ENCODE measurements at regions not wholly inside any gene's neighbourhood (a gene's known extent, or its start where the extent isn't known, plus 50 kb on each side); places are given as distances from the start of the nearest gene placed in this dataset.

DNA sequence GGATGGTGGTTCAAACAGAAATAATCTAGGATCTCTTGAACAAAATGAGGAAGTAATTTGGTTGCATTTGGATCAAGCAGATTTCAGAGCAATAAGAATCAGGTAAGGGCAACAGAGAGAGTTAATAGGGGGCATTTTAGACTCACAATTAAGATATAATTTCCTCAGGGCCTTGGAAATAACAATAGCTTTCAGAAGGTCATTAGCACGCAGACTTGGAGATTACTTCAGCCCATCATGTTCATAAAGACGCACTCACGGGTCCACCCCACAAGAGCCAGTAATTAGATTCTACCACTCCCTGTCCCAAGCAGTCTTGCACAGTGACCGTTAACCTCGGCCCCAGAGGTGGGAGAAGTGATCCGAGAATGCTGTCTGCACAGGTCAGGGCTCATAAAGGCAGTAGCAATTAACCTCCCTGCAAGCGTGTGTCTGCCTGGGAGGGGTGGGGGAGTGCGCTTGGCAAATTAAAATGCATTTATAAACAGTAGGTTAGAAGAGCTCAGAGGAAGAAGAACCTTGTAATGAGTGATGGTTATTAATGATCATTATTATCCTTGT lies 125.7 kb upstream of the CCDC196 start:
- Mint-ChIP-seq H3K4me1 (ENCODE audit: unreplicated experiment) (peaks cover 21% of the 10 kb centered on the region), H3K27me3 (peaks cover 40% of the 10 kb centered on the region), H3K9me3 (no peaks in the 10 kb centered on the region), H3K36me3 (no peaks in the 10 kb centered on the region), H3K27ac (no peak overlapping the region), H3K4me3 (no peak overlapping the region)
- no peak for TF ChIP-seq CTCF (conservative IDR thresholded peaks at IDR 0.05)
- DNase-seq (ENCODE audit: extremely low spot score, unreplicated experiment) = no peak

- Mint-ChIP-seq H3K4me1 (ENCODE audit: unreplicated experiment) (peaks cover 21% of the 10 kb centered on the region), H3K36me3 (no peaks in the 10 kb centered on the region), H3K27ac (no peak overlapping the region), H3K27me3 (peaks cover 46% of the 10 kb centered on the region), H3K4me3 (no peak overlapping the region), H3K9me3 (no peaks in the 10 kb centered on the region)
- no peak for TF ChIP-seq CTCF (conservative IDR thresholded peaks at IDR 0.05)
- DNase-seq (ENCODE audit: extremely low spot score, unreplicated experiment) = no peak
These were observed 125.2 kb upstream of the CCDC196 start for GRCh38 chr14:66361013-66361412.

DNA sequence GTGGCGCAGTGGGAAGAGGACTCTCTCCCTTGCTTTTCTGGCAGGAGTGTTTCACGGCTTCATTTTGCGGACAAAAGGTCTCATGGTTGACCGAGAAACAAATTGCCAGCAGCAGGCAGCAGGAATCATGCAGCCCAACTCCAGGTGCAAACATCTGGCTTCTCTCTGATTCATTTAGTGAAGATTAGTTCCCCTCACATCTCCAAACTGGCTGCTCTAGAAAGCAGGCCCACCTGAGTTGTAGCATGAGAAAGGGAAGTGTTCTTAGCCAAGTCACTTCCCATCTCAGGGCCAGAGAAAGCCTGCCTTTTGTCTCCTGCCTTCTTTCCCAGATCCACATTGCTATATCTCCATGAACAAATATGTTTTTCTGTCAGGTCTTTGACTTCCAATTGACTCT lies 120.8 kb upstream of the CCDC196 start:
- Mint-ChIP-seq H3K36me3 (no peaks in the 10 kb centered on the region), H3K4me1 (ENCODE audit: unreplicated experiment) (peaks cover 9% of the 10 kb centered on the region), H3K27me3 (peaks cover 33% of the 10 kb centered on the region), H3K4me3 (no peak overlapping the region), H3K27ac (no peak overlapping the region), H3K9me3 (no peaks in the 10 kb centered on the region)
- TF ChIP-seq CTCF (conservative IDR thresholded peaks at IDR 0.05) = no peak
- DNase-seq (ENCODE audit: extremely low spot score, unreplicated experiment) = no peak

GRCh38 chr14:66369157-66369697 lies 116.9 kb upstream of the CCDC196 start:
- no peak overlapping the region for H3K27ac Mint-ChIP-seq
- no peaks in the 10 kb centered on the region for H3K36me3 Mint-ChIP-seq
- no peak for DNase-seq (ENCODE audit: extremely low spot score, unreplicated experiment)

GRCh38 chr14:66371776-66372175 lies 114.4 kb upstream of the CCDC196 start:
- Mint-ChIP-seq H3K36me3 (no peaks in the 10 kb centered on the region), H3K4me1 (ENCODE audit: unreplicated experiment) (no peaks in the 10 kb centered on the region), H3K27me3 (peaks cover 33% of the 10 kb centered on the region), H3K9me3 (no peaks in the 10 kb centered on the region), H3K27ac (no peak overlapping the region), H3K4me3 (no peak overlapping the region)
- TF ChIP-seq CTCF (conservative IDR thresholded peaks at IDR 0.05) = no peak
- no peak for DNase-seq (ENCODE audit: extremely low spot score, unreplicated experiment)

More at GRCh38 chr14:66369157-66369697, 116.9 kb upstream of the CCDC196 start:
- no peaks in the 10 kb centered on the region for H3K4me1 Mint-ChIP-seq (ENCODE audit: unreplicated experiment)
- TF ChIP-seq CTCF (conservative IDR thresholded peaks at IDR 0.05) = no peak
- no peaks in the 10 kb centered on the region for H3K9me3 Mint-ChIP-seq
- H3K4me3 Mint-ChIP-seq = no peak overlapping the region
- H3K27me3 Mint-ChIP-seq = peaks cover 30% of the 10 kb centered on the region
